Aorta (tissue), 5 donors: ENCODE measurements at regions not wholly inside any gene's neighbourhood (a gene's known extent, or its start where the extent isn't known, plus 50 kb on each side); places are given as distances from the start of the nearest gene placed in this dataset.

ENCODE experiments used
- ATAC-seq: fragments of 200-7000 bp; cut with Tn5 transposase; one replicate; pipeline ENCODE4 v1.9.1; 2022; ENCODE audit warnings: moderate library complexity; ENCODE audit not compliant: low FRiP score
- DNase-seq, 2 donors: peaks; one replicate each; pipeline ENCODE4 v3.0.0-alpha.2; 2020
- H3K27ac ChIP-seq, 2 donors: one replicate each; pipeline ENCODE4 v1.5.1; 2013; ENCODE audit warnings: low read length in 2 of 2, mild to moderate bottlenecking in 2 of 2, moderate library complexity in 2 of 2, control low read depth in 1 of 2, inconsistent platforms in 1 of 2, low read depth in 1 of 2
- H3K27me3 ChIP-seq, 2 donors: one replicate each; pipeline ENCODE4 v1.6.1; 2013; ENCODE audit warnings: control low read depth in 1 of 2, low read length in 1 of 2, mild to moderate bottlenecking in 1 of 2, moderate library complexity in 1 of 2; ENCODE audit not compliant: insufficient read depth in 2 of 2, control insufficient read depth in 1 of 2
- H3K36me3 ChIP-seq, 2 donors: one replicate each; pipeline ENCODE4 v1.6.1; 2013; ENCODE audit warnings: control low read depth in 1 of 2, low read length in 1 of 2, mild to moderate bottlenecking in 1 of 2; ENCODE audit not compliant: insufficient read depth in 2 of 2, control insufficient read depth in 1 of 2
- H3K4me1 ChIP-seq, 2 donors: one replicate each; pipeline ENCODE4 v1.6.1; 2013; ENCODE audit warnings: low read length in 2 of 2, control low read depth in 1 of 2, mild to moderate bottlenecking in 1 of 2, moderate library complexity in 1 of 2; ENCODE audit not compliant: insufficient read depth in 2 of 2, control insufficient read depth in 1 of 2
- H3K4me3 ChIP-seq, 2 donors: one replicate each; pipeline ENCODE4 v1.5.1; 2013; ENCODE audit warnings: low read length in 2 of 2, control low read depth in 1 of 2, mild to moderate bottlenecking in 1 of 2
- H3K9me3 ChIP-seq: one replicate; pipeline ENCODE4 v1.6.1; 2013; ENCODE audit warnings: mild to moderate bottlenecking, low read length; ENCODE audit not compliant: control insufficient read depth
- WGBS, 2 donors: extraction: QIAGEN DNeasy Blood & Tissue Kit; methylation state at CpG; one replicate each; pipeline ENCODE4 v1.1.7; 2013; 5-methylcytosine and 5-hydroxymethylcytosine counted together
- intact Hi-C, 2 donors: fragments of 100-400 bp; cut with DNase I; formaldehyde crosslinking; loops; one replicate each; pipeline versions ENCODE4 v1.14.2 to v1.15.0; 2022
- donor health status: healthy with polysubstance abuse.
- donor health status: Bipolar disorder and iron deficiency.
- donor health status: DM: no; HTN: no; CAD: no.
- donor health status: DM: no; HTN: no; CAD: no.
- donor health status: DM: yes; HTN: yes; CAD: no.

DNA sequence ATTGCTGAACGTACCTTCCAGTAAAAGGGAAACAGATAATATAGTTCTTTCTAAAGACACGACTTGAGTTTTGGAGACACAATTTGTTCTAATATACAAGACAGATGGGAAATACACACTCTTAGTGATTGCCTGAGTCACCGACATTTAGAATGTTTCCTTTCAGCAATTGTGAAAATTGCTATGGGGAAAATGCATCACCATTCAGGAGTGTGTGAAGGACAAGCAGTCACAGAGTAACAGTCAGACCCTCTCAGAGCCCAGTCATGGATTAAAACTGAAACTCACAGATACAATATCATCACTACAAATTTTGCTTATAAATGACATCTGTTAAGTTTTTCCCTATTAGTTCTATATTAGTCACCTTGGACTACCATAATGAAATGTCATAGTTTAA is 286.1 kb downstream of the SPRY2 start:
- no peak overlapping the region for H3K4me3 ChIP-seq

DNA sequence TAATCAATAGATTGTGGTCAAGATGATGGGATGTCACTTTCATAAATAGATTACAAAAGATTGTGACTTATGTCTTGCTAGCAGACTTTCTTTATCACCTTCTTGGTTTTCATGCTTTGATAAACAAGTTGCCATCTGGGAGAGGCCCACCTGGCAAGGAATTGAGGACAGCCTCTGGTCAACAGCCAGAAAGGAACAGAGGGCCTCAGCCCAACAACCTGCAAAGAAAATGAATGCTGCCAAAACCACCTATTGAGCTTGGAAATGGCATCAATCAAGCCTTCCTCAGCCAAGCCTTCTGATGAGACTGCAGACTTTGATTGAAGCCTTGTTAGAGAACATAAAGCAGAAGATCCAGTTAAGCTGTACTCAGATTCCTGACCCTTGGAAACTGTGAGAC is 288.6 kb downstream of the SPRY2 start:
- H3K4me1 ChIP-seq: peaks cover 0 to 5% of the 10 kb centered on the region in 2 donors
- DNase-seq (no peak), ATAC-seq (no peak)
- H3K27ac ChIP-seq: no peak overlapping the region
- no peaks in the 10 kb centered on the region for H3K27me3 ChIP-seq
- H3K9me3 ChIP-seq: no peaks in the 10 kb centered on the region
- intact Hi-C loops: no loop called here
- no peak overlapping the region for H3K4me3 ChIP-seq
- H3K36me3 ChIP-seq: no peaks in the 10 kb centered on the region

More for the DNA sequence above, 286.1 kb downstream of the SPRY2 start:
- H3K27ac ChIP-seq: no peak overlapping the region
- DNase-seq: no peak
- H3K9me3 ChIP-seq: no peaks in the 10 kb centered on the region
- no peak for ATAC-seq
- intact Hi-C loops: no loop called here
- H3K4me1 ChIP-seq: peaks cover 0 to 5% of the 10 kb centered on the region in 2 donors
- WGBS, 2 donors: 92% methylated on average over 3 of the region's 3 CpGs
- no peaks in the 10 kb centered on the region for H3K27me3 ChIP-seq
- no peaks in the 10 kb centered on the region for H3K36me3 ChIP-seq

DNA sequence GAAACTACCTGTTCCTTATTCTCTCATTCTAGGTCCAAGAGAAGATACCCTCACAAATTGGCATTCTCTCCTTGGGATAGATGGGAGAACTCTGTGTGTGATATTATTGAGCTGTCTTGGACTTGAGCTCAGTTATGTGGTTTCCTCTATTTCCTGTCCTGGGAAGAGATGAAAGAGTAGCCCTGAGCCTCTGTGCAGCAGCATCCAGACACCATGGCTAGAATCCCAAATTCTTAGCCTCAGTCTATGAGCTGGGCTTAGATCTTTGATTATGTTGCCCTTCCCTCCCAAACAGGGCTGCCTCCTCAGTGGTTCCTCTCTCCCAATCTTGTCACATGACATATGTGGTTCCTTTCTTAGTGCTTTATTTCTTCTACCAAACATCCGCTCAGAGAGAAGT is 290.7 kb downstream of the SPRY2 start:
- Histone ChIP-seq H3K27ac (no peak overlapping the region), H3K4me1 (peaks cover 0 to 5% of the 10 kb centered on the region in 2 donors), H3K4me3 (no peak overlapping the region), H3K27me3 (no peaks in the 10 kb centered on the region), H3K9me3 (no peaks in the 10 kb centered on the region), H3K36me3 (no peaks in the 10 kb centered on the region)
- ATAC-seq (no peak), DNase-seq (no peak)
- 94 to 97% methylated on average over 1 of the region's 1 CpG for WGBS, 2 donors
- intact Hi-C loops: no loop called here

DNA sequence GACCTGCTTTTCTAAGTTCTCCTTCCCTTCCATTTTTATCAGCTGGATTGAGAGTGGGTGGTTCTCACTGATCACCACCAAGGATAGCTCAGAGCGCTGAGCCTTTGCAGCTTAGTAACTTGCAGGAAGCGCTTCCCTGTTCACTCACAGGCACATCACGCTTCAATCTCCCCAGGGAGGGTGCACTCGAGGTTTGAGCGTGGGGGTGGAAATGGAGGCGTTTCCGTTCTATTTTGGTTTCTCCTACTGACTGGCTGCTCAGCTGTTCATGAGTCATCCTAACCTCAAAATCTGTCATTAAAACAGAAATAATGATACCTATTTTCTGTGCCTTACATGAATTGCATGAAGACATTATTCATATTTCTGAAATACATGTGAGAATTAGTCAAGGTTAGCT is 292.1 kb downstream of the SPRY2 start:
- intact Hi-C loops: loop anchor here (5.0 to 10.0 kb wide), 4 partner anchors 83 to 293 kb away; partner anchors contain the start of gene SPRY2 (in 1 of the 2)
- Histone ChIP-seq H3K4me3 (no peak overlapping the region), H3K4me1 (peaks cover 0 to 5% of the 10 kb centered on the region in 2 donors), H3K36me3 (no peaks in the 10 kb centered on the region), H3K27me3 (no peaks in the 10 kb centered on the region), H3K9me3 (no peaks in the 10 kb centered on the region), H3K27ac (no peak overlapping the region)
- DNase-seq (peak; percentile 91 to 94), ATAC-seq (peak; percentile 89)
- 1 to 2% methylated on average over 7 of the region's 7 CpGs for WGBS, 2 donors

DNA sequence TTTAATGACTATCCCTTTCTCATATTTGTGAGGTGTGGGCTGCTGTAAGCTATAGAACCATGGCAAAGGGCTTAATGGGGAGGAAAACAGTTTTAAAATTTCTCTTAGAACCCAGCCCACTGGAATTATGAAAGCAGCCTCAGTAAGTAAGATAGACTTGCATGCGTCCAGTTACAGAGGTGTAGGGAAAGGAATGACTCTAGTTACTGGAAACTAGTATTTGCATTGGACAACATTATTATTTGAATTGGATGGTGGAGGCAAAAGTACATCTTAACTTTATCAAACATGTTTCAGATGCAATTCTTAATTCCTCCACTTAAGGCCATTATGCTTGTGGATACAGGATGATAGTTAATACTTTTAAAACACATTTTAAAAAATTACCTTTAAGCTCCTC is 292.9 kb downstream of the SPRY2 start:
- Histone ChIP-seq H3K4me1 (peaks cover 0 to 5% of the 10 kb centered on the region in 2 donors), H3K36me3 (no peaks in the 10 kb centered on the region), H3K27ac (peak overlapping the region in 1 of 2 donors; percentile 57), H3K4me3 (no peak overlapping the region), H3K9me3 (no peaks in the 10 kb centered on the region), H3K27me3 (no peaks in the 10 kb centered on the region)
- intact Hi-C loops: loop anchor here (5.0 to 10.0 kb wide), 4 partner anchors 84 to 294 kb away; partner anchors contain the start of gene SPRY2 (in 1 of the 2)
- ATAC-seq (no peak), DNase-seq (no peak)
- whole genome bisulfite sequencing, 2 donors: 0 to 6% methylated on average over 1 of the region's 1 CpG

DNA sequence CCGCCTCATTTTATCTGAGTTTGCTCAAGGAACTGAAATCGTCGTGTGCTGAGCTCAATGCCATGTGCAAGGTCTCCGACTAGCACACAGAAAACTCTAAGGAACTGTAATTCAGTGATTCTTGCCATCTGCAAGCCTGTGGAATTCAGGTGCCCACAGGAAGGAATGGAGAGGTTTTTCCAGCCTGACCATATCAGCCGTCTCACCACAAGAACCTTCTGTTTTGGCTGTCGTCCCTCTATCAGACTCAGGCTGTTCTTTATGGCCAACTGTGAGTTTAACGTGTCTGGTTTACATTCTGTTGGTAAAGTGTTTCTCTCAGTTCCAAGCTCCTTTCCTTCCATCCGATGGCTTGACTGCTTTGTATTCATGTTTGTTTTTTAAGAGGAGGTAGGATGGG is 293.5 kb downstream of the SPRY2 start:
- H3K27ac ChIP-seq: peak overlapping the region; percentile 48 to 57
- H3K36me3 ChIP-seq: no peaks in the 10 kb centered on the region
- H3K4me3 ChIP-seq: no peak overlapping the region
- no peak for DNase-seq
- intact Hi-C loops: loop anchor here (5.0 to 10.0 kb wide), 4 partner anchors 85 to 295 kb away; partner anchors contain the start of gene SPRY2 (in 1 of the 2)
- no peaks in the 10 kb centered on the region for H3K27me3 ChIP-seq
- 22 to 25% methylated on average over 8 of the region's 8 CpGs for WGBS, 2 donors
- H3K4me1 ChIP-seq: peaks cover 0 to 5% of the 10 kb centered on the region in 2 donors
- no peaks in the 10 kb centered on the region for H3K9me3 ChIP-seq
- ATAC-seq: no peak

DNA sequence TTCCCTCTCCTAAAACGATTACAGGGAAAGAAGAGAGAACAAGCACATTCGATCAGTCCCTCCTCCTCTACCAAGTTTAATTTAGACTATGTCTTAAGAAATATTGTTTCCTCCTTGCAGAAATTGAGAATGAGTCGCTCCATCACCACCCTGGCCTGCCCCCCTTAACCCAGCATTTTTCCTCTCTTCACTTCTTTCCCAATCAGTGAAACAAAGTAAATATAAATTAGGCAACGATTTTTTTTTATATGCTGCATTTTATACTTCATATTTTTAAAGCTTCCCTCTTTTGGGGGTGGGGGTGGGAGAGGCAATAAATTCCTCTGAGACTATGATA is 300.0 kb downstream of the SPRY2 start:
- Histone ChIP-seq H3K4me3 (no peak overlapping the region), H3K27me3 (no peaks in the 10 kb centered on the region), H3K36me3 (no peaks in the 10 kb centered on the region), H3K27ac (no peak overlapping the region), H3K4me1 (no peaks in the 10 kb centered on the region), H3K9me3 (no peaks in the 10 kb centered on the region)
- WGBS, 2 donors: 54 to 64% methylated on average over 4 of the region's 4 CpGs
- intact Hi-C loops: loop anchor here in 1 of 2 donors (10.0 kb wide), 1 partner anchor 294 kb away; no protein-coding TSS in a partner anchor
- DNase-seq (no peak), ATAC-seq (no peak)

DNA sequence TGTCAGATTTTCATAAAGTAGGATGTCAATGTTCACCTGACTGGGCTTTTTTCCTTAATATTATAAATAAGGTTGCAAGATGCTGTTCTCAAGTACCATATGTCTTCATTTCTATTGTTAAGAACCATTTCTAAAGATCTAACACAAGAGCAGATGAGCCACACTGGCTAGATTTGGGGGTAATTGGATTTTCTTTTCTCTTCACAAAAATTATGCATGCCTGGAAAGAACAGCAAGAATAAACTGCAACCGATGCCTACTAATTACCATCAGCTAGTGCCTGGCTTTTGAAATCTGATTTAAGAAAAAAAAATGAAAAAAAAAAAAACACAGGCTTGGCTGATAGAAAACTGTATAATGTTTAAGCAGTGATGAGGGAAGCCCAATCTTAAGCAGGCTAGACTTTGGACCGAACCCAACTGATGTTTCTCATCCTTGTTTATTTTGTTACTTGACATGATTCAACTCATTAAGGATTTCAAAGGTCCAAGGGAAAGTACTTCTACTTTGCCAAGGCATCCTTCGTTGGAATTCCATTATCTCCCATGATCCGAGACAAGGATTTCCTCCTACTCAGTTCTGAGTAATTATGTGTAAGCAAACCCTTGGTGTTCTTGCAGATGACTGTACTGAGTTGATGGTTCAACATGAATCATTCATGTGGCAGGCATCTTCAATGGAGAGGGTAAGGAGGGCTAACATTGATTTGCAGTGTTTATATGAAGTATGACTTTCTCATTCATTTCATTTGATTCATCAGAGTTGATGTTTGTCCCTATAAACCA is 300.5 kb downstream of the SPRY2 start:
- no peak for DNase-seq
- no peaks in the 10 kb centered on the region for H3K27me3 ChIP-seq
- no peaks in the 10 kb centered on the region for H3K36me3 ChIP-seq
- intact Hi-C loops: loop anchor here in 1 of 2 donors (10.0 kb wide), 1 partner anchor 294 kb away; no protein-coding TSS in a partner anchor
- H3K9me3 ChIP-seq: no peaks in the 10 kb centered on the region
- no peak for ATAC-seq
- WGBS, 2 donors: 42 to 48% methylated on average over 4 of the region's 4 CpGs
- H3K4me3 ChIP-seq: no peak overlapping the region
- H3K27ac ChIP-seq: no peak overlapping the region
- H3K4me1 ChIP-seq: no peaks in the 10 kb centered on the region

DNA sequence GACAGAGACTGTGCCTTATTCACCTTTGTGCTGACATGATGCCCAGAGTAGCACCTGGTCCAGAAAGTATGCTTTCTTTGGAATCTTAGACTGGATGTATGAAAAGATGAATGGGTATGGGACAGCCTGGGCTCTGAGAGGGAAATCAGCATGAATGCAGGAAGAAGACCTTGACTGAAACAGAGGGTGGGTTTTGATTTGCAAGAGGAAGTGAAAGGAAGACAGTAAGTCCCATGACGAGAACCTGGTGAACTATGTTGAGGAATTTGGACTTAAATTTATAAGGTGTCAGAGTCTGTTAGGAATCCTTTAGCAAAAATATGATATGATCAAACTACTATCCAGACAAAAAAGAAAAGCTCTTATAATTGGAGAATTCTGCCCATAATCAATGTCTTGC is 301.9 kb downstream of the SPRY2 start:
- no peak overlapping the region for H3K27ac ChIP-seq

More for the DNA sequence above, 301.9 kb downstream of the SPRY2 start:
- no peak overlapping the region for H3K4me3 ChIP-seq
- no peaks in the 10 kb centered on the region for H3K36me3 ChIP-seq
- 91 to 96% methylated on average over 1 of the region's 1 CpG for WGBS, 2 donors
- no peak for ATAC-seq
- no peaks in the 10 kb centered on the region for H3K4me1 ChIP-seq
- no peaks in the 10 kb centered on the region for H3K27me3 ChIP-seq
- DNase-seq: no peak
- intact Hi-C loops: no loop called here
- no peaks in the 10 kb centered on the region for H3K9me3 ChIP-seq
